GM23338 (cell line): ENCODE measurements at regions not wholly inside any gene's neighbourhood (a gene's known extent, or its start where the extent isn't known, plus 50 kb on each side); places are given as distances from the start of the nearest gene placed in this dataset.

ENCODE experiments used
- ATAC-seq: fragments of 200-7000 bp; cut with Tn5 transposase; 3 replicates; pipeline ENCODE4 v1.9.1; 2020
- DNase-seq: peaks from one replicate; pipeline ENCODE4 v3.0.0-alpha.2; 2015; ENCODE audit warnings: low spot score
- H2AFZ ChIP-seq: fragments of 200-600 bp; sonication (generic); 2 replicates; pipeline ENCODE4 v1.8.0; 2016; ENCODE audit warnings: antibody characterized with exemption, mild to moderate bottlenecking, moderate library complexity
- H3F3A ChIP-seq: fragments of 200-600 bp; sonication (generic); replicated peaks from 2 replicates; pipeline ENCODE4 v1.8.0; 2017; ENCODE audit warnings: antibody characterized with exemption, mixed run types, low read depth
- H3K27ac ChIP-seq: fragments of 200-600 bp; sonication (generic); 2 replicates; pipeline ENCODE4 v1.6.1; 2016; ENCODE audit warnings: low read depth
- H3K27me3 ChIP-seq: fragments of 200-600 bp; sonication (generic); 2 replicates; pipeline ENCODE4 v1.8.0; 2016; ENCODE audit warnings: mild to moderate bottlenecking, mixed run types, moderate library complexity; ENCODE audit not compliant: insufficient read depth
- H3K36me3 ChIP-seq: fragments of 200-600 bp; sonication (generic); 2 replicates; pipeline ENCODE4 v1.8.0; 2016; ENCODE audit warnings: mild to moderate bottlenecking; ENCODE audit not compliant: insufficient read depth
- H3K4me1 ChIP-seq: fragments of 200-600 bp; sonication (generic); 2 replicates; pipeline ENCODE4 v1.8.0; 2016; ENCODE audit warnings: mild to moderate bottlenecking, moderate library complexity; ENCODE audit not compliant: insufficient read depth
- H3K4me2 ChIP-seq: fragments of 200-600 bp; sonication (generic); 2 replicates; pipeline ENCODE4 v1.7.1; 2017; ENCODE audit warnings: mixed run types
- H3K4me3 ChIP-seq: fragments of 200-600 bp; sonication (generic); 2 replicates; pipeline ENCODE4 v1.6.1; 2016; ENCODE audit warnings: mixed run types
- H3K79me2 ChIP-seq: fragments of 200-600 bp; sonication (generic); replicated peaks from 2 replicates; pipeline ENCODE4 v1.8.0; 2017; ENCODE audit warnings: mild to moderate bottlenecking; ENCODE audit not compliant: insufficient read depth
- H3K9me2 ChIP-seq: fragments of 200-600 bp; sonication (generic); 2 replicates; pipeline ENCODE4 v1.8.0; 2017; ENCODE audit not compliant: insufficient read depth
- H4K20me1 ChIP-seq: fragments of 200-600 bp; sonication (generic); replicated peaks from 2 replicates; pipeline ENCODE4 v1.8.0; 2017; ENCODE audit warnings: mild to moderate bottlenecking; ENCODE audit not compliant: insufficient read depth
- H3K27ac Mint-ChIP-seq: 2 replicates; pipeline ENCODE4 v1.8.0; 2020; ENCODE audit warnings: inconsistent platforms, mild to moderate bottlenecking, moderate library complexity, mixed read lengths
- H3K27me3 Mint-ChIP-seq: 3 replicates; pipeline ENCODE4 v1.8.0; 2022; ENCODE audit warnings: low read depth, mild to moderate bottlenecking, moderate library complexity, mixed read lengths, inconsistent platforms; ENCODE audit not compliant: insufficient read depth, poor library complexity
- H3K36me3 Mint-ChIP-seq: 3 replicates; pipeline ENCODE4 v1.8.0; 2021; ENCODE audit warnings: low read depth, mild to moderate bottlenecking, inconsistent platforms, moderate library complexity, mixed read lengths
- H3K4me1 Mint-ChIP-seq: 3 replicates; pipeline ENCODE4 v1.8.0; 2020; ENCODE audit warnings: mild to moderate bottlenecking, inconsistent platforms, mixed read lengths
- H3K4me3 Mint-ChIP-seq: 3 replicates; pipeline ENCODE4 v1.8.0; 2021; ENCODE audit warnings: moderate library complexity, mild to moderate bottlenecking, inconsistent platforms, mixed read lengths
- H3K9me3 Mint-ChIP-seq: 3 replicates; pipeline ENCODE4 v1.8.0; 2020; ENCODE audit warnings: moderate library complexity, mild to moderate bottlenecking, inconsistent platforms, mixed read lengths
- EZH2 ChIP-seq: fragments of 200-600 bp; sonication (generic); IDR thresholded peaks from one replicate; pipeline ENCODE4 v1.8.0; 2017; ENCODE audit warnings: antibody characterized with exemption, mild to moderate bottlenecking, low read depth; ENCODE audit not compliant: unreplicated experiment
- EZH2phosphoT487 ChIP-seq: fragments of 200-600 bp; sonication (generic); IDR thresholded peaks from one replicate; pipeline ENCODE4 v1.8.1; 2018; ENCODE audit warnings: antibody characterized with exemption; ENCODE audit not compliant: unreplicated experiment
- NANOG ChIP-seq: IDR thresholded peaks from 2 replicates; pipeline ENCODE4 v1.6.1; 2016; ENCODE audit warnings: antibody characterized with exemption, borderline replicate concordance
- POLR2AphosphoS5 ChIP-seq: IDR thresholded peaks from 2 replicates; pipeline ENCODE4 v1.6.1; 2016; ENCODE audit warnings: antibody characterized with exemption, low read depth
- STAT1 ChIP-seq: IDR thresholded peaks from one replicate; pipeline ENCODE4 v1.6.1; 2016; ENCODE audit warnings: antibody characterized with exemption; ENCODE audit not compliant: unreplicated experiment
- ZNF114 ChIP-seq: fragments of 250-450 bp; sonication (Bioruptor Pico); IDR thresholded peaks from 2 replicates; pipeline ENCODE4 v1.5.0; 2020; ENCODE audit warnings: mild to moderate bottlenecking, moderate library complexity
- ZNF331 ChIP-seq: fragments of 250-450 bp; sonication (Bioruptor Pico); IDR thresholded peaks from 2 replicates; pipeline ENCODE4 v1.5.0; 2020; ENCODE audit warnings: low read depth, mild to moderate bottlenecking, moderate library complexity
- ZNF462 ChIP-seq: fragments of 250-450 bp; sonication (Bioruptor Pico); IDR thresholded peaks from 2 replicates; pipeline ENCODE4 v1.5.0; 2020; ENCODE audit warnings: mild to moderate bottlenecking, moderate library complexity
- TF ChIP-seq, protein P1 (sequence below): IDR thresholded peaks from one replicate; pipeline ENCODE4 v1.6.1; 2018; ENCODE audit warnings: antibody characterized with exemption; ENCODE audit not compliant: unreplicated experiment
- TF ChIP-seq, protein P2 (sequence below): IDR thresholded peaks from 2 replicates; pipeline ENCODE4 v1.6.1; 2016; ENCODE audit warnings: antibody characterized with exemption

GRCh38 chrX:82842286-82842685, 665.8 kb upstream of the POU3F4 start:
- Histone ChIP-seq H3K9me2 (no peaks in the 10 kb centered on the region), H3F3A (no peaks in the 10 kb centered on the region), H3K36me3 (no peaks in the 10 kb centered on the region), H3K27ac (no peak overlapping the region), H3K27me3 (no peaks in the 10 kb centered on the region), H4K20me1 (no peaks in the 10 kb centered on the region), H3K4me1 (no peaks in the 10 kb centered on the region), H3K4me3 (no peak overlapping the region), H2AFZ (no peak overlapping the region), H3K79me2 (no peaks in the 10 kb centered on the region), H3K4me2 (no peak overlapping the region)
- Mint-ChIP-seq H3K27ac (no peak overlapping the region), H3K36me3 (no peaks in the 10 kb centered on the region), H3K4me1 (no peaks in the 10 kb centered on the region), H3K27me3 (no peaks in the 10 kb centered on the region), H3K4me3 (no peak overlapping the region), H3K9me3 (peaks cover 27% of the 10 kb centered on the region; the same call in 2 of the 3 replicates)
- ATAC-seq, result no peak
- DNase-seq, result no peak
- no peak for TF ChIP-seq EZH2
- no peak for TF ChIP-seq POLR2AphosphoS5
- TF ChIP-seq EZH2phosphoT487, result no peak
- no peak for TF ChIP-seq ZNF331 (CRISPR knock-in tag)
- TF ChIP-seq ZNF462 (CRISPR knock-in tag), result no peak
- TF ChIP-seq STAT1, result no peak
- TF ChIP-seq, protein P1, sequence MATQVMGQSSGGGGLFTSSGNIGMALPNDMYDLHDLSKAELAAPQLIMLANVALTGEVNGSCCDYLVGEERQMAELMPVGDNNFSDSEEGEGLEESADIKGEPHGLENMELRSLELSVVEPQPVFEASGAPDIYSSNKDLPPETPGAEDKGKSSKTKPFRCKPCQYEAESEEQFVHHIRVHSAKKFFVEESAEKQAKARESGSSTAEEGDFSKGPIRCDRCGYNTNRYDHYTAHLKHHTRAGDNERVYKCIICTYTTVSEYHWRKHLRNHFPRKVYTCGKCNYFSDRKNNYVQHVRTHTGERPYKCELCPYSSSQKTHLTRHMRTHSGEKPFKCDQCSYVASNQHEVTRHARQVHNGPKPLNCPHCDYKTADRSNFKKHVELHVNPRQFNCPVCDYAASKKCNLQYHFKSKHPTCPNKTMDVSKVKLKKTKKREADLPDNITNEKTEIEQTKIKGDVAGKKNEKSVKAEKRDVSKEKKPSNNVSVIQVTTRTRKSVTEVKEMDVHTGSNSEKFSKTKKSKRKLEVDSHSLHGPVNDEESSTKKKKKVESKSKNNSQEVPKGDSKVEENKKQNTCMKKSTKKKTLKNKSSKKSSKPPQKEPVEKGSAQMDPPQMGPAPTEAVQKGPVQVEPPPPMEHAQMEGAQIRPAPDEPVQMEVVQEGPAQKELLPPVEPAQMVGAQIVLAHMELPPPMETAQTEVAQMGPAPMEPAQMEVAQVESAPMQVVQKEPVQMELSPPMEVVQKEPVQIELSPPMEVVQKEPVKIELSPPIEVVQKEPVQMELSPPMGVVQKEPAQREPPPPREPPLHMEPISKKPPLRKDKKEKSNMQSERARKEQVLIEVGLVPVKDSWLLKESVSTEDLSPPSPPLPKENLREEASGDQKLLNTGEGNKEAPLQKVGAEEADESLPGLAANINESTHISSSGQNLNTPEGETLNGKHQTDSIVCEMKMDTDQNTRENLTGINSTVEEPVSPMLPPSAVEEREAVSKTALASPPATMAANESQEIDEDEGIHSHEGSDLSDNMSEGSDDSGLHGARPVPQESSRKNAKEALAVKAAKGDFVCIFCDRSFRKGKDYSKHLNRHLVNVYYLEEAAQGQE, result no peak
- TF ChIP-seq, protein P2, sequence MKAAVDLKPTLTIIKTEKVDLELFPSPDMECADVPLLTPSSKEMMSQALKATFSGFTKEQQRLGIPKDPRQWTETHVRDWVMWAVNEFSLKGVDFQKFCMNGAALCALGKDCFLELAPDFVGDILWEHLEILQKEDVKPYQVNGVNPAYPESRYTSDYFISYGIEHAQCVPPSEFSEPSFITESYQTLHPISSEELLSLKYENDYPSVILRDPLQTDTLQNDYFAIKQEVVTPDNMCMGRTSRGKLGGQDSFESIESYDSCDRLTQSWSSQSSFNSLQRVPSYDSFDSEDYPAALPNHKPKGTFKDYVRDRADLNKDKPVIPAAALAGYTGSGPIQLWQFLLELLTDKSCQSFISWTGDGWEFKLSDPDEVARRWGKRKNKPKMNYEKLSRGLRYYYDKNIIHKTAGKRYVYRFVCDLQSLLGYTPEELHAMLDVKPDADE, result no peak
- TF ChIP-seq ZNF114 (CRISPR knock-in tag), result no peak
- no peak for TF ChIP-seq NANOG
